DOHH2 (cell line): ENCODE measurements at regions not wholly inside any gene's neighbourhood (a gene's known extent, or its start where the extent isn't known, plus 50 kb on each side); places are given as distances from the start of the nearest gene placed in this dataset.

Experiments used
- CTCF ChIP-seq: fragments of 200-600 bp; sonication (generic); IDR thresholded peaks from one replicate; pipeline ENCODE4 v1.5.1; 2014; ENCODE audit warnings: antibody characterized with exemption, mild to moderate bottlenecking, low read depth, low read length; ENCODE audit not compliant: poor library complexity, severe bottlenecking
- EZH2phosphoT487 ChIP-seq: fragments of 200-600 bp; sonication (generic); IDR thresholded peaks from 2 replicates; pipeline ENCODE4 v1.6.1; 2017; ENCODE audit warnings: borderline replicate concordance, mild to moderate bottlenecking, antibody characterized with exemption, low read length, moderate library complexity, mixed read lengths

DNA sequence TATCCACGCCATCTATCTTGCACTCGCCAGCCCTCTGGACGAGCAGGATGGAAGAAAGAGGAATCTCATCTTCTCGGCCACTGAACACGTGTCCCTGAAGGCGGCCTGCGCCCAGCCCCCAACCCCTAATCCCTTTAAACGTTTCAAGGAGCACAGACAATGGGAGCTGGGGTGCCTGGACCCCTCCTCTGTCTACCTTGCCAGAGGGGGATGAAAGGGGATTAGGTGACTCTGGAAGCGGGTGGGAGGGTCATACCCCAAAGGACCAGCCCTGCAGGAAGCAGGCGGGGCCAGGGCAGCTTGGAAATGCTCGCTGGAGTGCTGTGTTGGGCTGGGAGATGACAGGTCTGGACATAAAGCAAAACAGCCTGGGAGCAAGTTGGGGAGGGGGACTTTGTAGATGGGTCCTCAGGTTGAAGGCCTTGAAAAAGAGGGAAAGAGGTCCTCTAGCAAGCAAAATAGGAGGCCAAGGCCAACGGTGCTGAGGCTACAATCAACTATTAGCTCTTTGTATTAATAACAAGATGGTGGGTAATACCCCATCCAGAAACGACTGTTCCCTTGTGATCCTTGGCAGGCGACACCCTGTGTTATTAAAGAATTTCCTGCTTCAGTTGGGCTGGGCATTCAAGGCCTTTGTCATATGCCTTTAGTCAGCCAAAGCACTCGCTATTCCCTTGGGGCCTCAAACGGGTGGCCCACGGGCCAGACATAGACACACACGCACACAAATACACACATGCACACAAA lies 126.5 kb upstream of the UNC5B start:
- TF ChIP-seq CTCF (no peak), EZH2phosphoT487 (no peak)
